Activated CD4-positive, alpha-beta T cell treated with anti-CD3 and anti-CD28 coated beads, Interleukin-2, amount 10 ng/mL, durations not matched to agents 24 days and 14 days (primary cell): ENCODE measurements at regions not wholly inside any gene's neighbourhood (a gene's known extent, or its start where the extent isn't known, plus 50 kb on each side); places are given as distances from the start of the nearest gene placed in this dataset.

Source experiments
- DNase-seq: peaks from one replicate; pipeline ENCODE4 v3.0.0; 2022
- H3K27ac Mint-ChIP-seq: one replicate; pipeline ENCODE4 v1.8.0; 2022; ENCODE audit warnings: mild to moderate bottlenecking, mixed read lengths
- H3K27me3 Mint-ChIP-seq: one replicate; pipeline ENCODE4 v1.8.0; 2022; ENCODE audit warnings: mixed read lengths
- H3K36me3 Mint-ChIP-seq: one replicate; pipeline ENCODE4 v1.8.0; 2022; ENCODE audit warnings: low read depth, mild to moderate bottlenecking, mixed read lengths
- H3K4me1 Mint-ChIP-seq: one replicate; pipeline ENCODE4 v1.8.0; 2021; ENCODE audit warnings: mixed read lengths
- H3K4me3 Mint-ChIP-seq: one replicate; pipeline ENCODE4 v1.8.0; 2022; ENCODE audit warnings: mild to moderate bottlenecking, moderate library complexity, mixed read lengths
- H3K9me3 Mint-ChIP-seq: one replicate; pipeline ENCODE4 v1.8.0; 2021; ENCODE audit warnings: mixed read lengths
- intact Hi-C: fragments of 100-400 bp; cut with micrococcal nuclease; formaldehyde crosslinking; loops from one replicate; pipeline ENCODE4 v1.15.1; 2023

DNA sequence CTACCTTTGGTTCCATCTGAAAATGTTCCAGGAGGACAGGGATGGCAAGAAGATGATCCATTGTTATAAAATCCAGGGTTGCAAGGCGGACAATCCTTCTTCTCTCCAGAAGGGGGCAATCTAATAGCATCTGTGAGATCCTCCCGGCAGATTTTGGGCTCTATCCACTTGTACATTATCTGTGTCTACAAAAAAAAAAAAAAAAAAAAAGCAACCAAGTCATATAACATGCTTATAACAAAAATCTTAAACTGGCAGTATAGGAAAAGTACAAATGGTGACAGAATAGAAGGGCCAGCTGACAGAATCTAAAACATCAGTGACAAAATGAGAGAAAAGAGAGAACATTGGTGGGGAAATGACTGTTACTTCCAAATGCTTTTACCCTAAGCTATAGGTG, 132.7 kb downstream of the ELAPOR2 start:
- no peak overlapping the region for H3K4me3 Mint-ChIP-seq
- intact Hi-C loops = loop anchor here (1.0 to 5.0 kb wide), 3 partner anchors 222 to 491 kb away; no protein-coding TSS in a partner anchor
- no peak overlapping the region for H3K27ac Mint-ChIP-seq
- no peaks in the 10 kb centered on the region for H3K4me1 Mint-ChIP-seq
- no peaks in the 10 kb centered on the region for H3K9me3 Mint-ChIP-seq
- H3K36me3 Mint-ChIP-seq = no peaks in the 10 kb centered on the region
- peak; percentile 73 for DNase-seq
- peaks cover 15% of the 10 kb centered on the region for H3K27me3 Mint-ChIP-seq

DNA sequence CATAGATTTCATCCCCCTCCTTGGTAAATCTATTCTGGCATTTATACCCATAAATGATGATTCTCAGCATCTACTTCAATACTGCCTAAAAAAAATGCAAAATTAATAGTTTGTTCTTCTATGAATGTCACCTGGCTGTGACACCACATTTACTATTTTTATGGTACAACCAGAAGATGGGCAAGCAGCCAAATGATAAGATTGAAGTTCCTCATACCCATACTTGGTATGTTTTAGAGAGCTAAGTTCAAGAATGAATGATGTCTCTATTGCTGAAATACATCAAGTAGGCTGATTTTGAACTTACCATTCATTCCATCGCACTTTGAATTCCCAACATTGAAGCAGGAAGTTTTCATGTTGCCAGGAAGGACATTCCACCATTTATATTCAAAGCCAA, 134.2 kb downstream of the ELAPOR2 start:
- peaks cover 15% of the 10 kb centered on the region for H3K27me3 Mint-ChIP-seq
- no peak overlapping the region for H3K27ac Mint-ChIP-seq
- H3K4me3 Mint-ChIP-seq = no peak overlapping the region
- intact Hi-C loops = loop anchor here (5.0 kb wide), 1 partner anchor 492 kb away; no protein-coding TSS in a partner anchor
- H3K4me1 Mint-ChIP-seq = no peaks in the 10 kb centered on the region
- no peaks in the 10 kb centered on the region for H3K9me3 Mint-ChIP-seq
- no peak for DNase-seq
- no peaks in the 10 kb centered on the region for H3K36me3 Mint-ChIP-seq

DNA sequence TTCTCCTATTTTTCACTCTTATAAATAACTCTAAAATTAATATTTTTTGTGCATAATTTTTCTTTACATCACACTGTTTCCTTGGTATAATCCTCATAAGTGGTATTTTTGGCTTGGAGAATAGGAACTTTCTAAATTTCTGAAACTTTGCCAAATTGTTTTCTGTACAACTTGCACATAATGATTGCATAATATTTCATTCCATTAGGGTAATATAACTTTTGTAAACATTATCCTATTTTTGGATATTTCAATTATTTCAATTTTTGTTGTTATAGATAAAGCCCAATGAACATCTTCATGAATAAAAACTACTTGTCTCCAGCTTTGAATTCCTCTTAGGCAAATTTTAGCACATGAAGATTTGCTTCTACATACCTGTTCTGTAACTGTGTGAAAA, 135.9 kb downstream of the ELAPOR2 start:
- Mint-ChIP-seq H3K36me3 (no peaks in the 10 kb centered on the region), H3K27me3 (peaks cover 15% of the 10 kb centered on the region), H3K4me3 (no peak overlapping the region), H3K4me1 (no peaks in the 10 kb centered on the region), H3K27ac (no peak overlapping the region), H3K9me3 (no peaks in the 10 kb centered on the region)
- intact Hi-C loops = no loop called here
- no peak for DNase-seq

DNA sequence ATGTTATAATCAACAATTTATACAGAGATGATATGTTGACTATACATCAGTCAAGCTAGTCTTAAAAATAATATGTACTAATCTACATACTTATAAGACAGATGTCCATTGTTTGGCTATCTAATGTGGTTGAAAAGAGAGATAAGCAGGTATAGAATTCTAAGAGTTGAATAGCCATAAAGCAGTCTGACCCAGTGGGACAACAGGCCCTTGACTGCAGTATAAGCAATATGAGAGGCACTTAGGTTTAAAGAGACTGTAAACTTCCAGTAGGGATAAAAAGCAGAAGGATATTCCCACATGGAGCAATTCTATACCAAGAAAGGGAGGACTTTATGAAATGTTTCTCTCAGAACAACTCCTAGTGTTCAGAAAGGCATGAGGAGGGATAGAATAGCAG, 139.3 kb downstream of the ELAPOR2 start:
- DNase-seq = no peak

DNA sequence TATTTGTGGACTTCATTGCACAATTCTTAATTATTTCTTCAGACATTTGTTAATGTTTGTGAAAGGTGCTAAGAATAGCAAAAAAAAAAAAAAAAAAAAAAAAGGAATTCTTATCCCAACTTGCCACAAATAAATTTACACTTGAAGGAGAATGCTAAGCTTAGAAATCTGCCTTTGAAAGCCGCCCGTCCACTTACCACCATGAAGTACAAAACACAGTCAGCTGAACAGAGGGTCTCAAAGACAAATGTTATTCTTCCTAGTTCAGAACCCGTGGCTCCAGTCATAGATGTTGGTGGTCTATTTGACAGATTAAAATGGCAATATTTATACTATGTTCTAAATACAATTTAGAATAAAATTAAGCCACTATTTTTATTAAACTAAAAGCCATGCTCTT, 141.2 kb downstream of the ELAPOR2 start:
- no peaks in the 10 kb centered on the region for H3K9me3 Mint-ChIP-seq
- no peak overlapping the region for H3K27ac Mint-ChIP-seq
- H3K4me3 Mint-ChIP-seq = no peak overlapping the region
- H3K36me3 Mint-ChIP-seq = no peaks in the 10 kb centered on the region
- intact Hi-C loops = no loop called here
- no peaks in the 10 kb centered on the region for H3K27me3 Mint-ChIP-seq
- peaks cover 2% of the 10 kb centered on the region for H3K4me1 Mint-ChIP-seq
- no peak for DNase-seq

More for the DNA sequence above, 139.3 kb downstream of the ELAPOR2 start:
- Mint-ChIP-seq H3K9me3 (no peaks in the 10 kb centered on the region), H3K27me3 (peaks cover 4% of the 10 kb centered on the region), H3K4me1 (peaks cover 2% of the 10 kb centered on the region), H3K4me3 (no peak overlapping the region), H3K36me3 (no peaks in the 10 kb centered on the region), H3K27ac (no peak overlapping the region)
- intact Hi-C loops = no loop called here

DNA sequence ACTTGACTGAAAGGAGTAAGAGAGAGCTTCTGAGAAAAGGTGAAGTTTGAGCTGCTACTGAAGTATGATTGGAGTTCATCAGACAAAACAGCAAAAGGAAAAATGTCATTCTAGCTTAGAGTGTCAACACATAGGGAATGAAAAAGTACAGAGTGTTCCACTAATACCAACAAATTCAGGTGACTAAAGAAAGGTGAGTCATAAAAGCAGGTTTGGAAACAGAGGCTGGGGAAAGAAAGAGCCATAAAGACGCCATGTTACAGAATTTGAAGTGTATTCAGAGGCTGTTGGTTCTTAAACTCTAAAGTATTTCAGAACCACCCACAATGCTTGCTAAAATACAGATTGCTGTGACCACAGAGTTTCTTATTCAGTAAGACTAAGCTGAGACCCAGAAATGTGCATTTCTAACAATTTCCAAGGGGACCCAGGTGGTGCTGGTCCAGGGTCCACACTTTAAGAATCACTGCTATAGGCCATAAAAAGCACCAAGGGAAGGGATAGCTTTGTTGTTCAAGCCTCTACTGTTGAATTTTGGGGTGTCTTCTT, 143.1 kb downstream of the ELAPOR2 start:
- H3K4me3 Mint-ChIP-seq = no peak overlapping the region
- no peaks in the 10 kb centered on the region for H3K9me3 Mint-ChIP-seq
- H3K36me3 Mint-ChIP-seq = no peaks in the 10 kb centered on the region
- no peak overlapping the region for H3K27ac Mint-ChIP-seq
- DNase-seq = no peak
- H3K27me3 Mint-ChIP-seq = no peaks in the 10 kb centered on the region
- intact Hi-C loops = no loop called here
- H3K4me1 Mint-ChIP-seq = peaks cover 2% of the 10 kb centered on the region

DNA sequence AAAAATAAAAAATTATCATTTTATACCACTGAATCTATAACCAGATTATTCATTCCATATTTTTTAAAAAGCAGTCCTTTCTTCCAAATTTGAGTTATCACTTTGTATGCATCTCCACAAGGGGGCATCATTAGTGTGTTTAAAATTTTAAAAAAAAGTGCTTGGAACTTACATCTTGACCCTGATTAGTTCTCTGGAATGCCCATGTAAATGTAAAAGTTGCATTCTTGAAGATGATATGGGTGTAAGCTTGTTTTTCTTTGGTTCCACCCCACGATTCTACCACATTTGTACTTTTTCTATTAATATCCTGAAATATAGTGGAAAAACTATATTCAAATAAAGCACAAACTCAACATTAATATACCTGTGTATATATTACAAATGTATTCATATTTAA, 144.9 kb downstream of the ELAPOR2 start:
- no peak for DNase-seq
- Mint-ChIP-seq H3K36me3 (no peaks in the 10 kb centered on the region), H3K4me3 (no peak overlapping the region), H3K27ac (no peak overlapping the region), H3K4me1 (peaks cover 2% of the 10 kb centered on the region), H3K27me3 (no peaks in the 10 kb centered on the region), H3K9me3 (no peaks in the 10 kb centered on the region)
- intact Hi-C loops = no loop called here
